SHP77 (cell line): ENCODE measurements at regions not wholly inside any gene's neighbourhood (a gene's known extent, or its start where the extent isn't known, plus 50 kb on each side); places are given as distances from the start of the nearest gene placed in this dataset.
A peak's percentile ranks its signal among the peaks of the same experiment; 100 is the strongest.

ENCODE experiments used
- DNase-seq, 2 experiments: peaks; one replicate each; lab custom pipeline; 2025; lab: John Stamatoyannopoulos, UW

DNA sequence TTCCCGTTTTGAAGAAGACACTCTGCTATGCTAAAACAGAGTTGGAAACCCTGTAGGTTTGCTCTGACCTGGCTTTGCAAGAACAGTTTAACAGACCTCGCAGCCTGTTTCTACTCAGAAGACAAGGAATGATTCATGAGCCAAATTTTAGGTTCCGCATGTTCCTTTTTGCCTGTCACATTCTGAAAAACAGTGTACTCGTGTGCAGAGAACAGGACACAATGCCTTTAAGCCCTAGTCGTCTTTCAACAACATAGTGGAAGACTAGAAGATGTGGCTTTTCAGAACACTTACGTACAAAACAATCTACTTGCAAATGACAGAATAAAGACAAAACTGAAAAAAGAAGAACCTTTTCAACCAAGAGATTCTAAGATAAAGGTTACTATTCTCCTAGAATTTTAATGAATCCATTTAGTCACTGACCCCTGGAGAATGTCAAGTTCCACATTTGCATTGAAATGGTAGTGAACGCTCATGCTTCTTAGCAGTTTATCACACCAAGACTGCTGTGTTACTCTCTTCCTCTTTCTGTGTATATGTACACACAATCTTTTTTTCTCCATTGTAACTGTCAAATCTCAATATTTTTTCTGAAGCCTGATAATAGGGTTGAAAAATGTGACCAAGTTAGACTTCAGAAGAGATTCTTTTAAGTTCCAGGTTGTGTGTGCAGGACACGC, 220.7 kb upstream of the NRSN1 start:
- DNase-seq: no peak

GRCh38 chr6:23910420-23910819, 215.6 kb upstream of the NRSN1 start:
- DNase-seq: no peak

DNA sequence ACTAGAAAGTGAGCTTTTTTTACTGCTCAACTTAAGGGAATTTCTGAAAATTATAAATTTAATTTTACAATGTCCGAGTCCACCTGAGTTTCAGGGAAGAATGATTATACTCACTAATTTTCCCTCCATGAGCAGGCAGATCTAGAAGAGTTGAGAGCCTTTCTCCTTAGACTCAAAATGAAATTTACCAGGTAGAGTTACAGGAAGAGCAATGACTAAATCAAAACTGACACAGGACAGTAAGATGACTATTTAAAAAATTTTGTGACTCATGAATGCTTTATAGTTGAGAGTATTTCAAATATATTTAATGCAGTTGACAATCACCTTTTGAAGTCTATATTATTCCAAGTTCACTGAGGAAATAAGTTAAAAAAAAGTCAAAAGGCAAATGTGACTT, 198.1 kb upstream of the NRSN1 start:
- DNase-seq: no peak

DNA sequence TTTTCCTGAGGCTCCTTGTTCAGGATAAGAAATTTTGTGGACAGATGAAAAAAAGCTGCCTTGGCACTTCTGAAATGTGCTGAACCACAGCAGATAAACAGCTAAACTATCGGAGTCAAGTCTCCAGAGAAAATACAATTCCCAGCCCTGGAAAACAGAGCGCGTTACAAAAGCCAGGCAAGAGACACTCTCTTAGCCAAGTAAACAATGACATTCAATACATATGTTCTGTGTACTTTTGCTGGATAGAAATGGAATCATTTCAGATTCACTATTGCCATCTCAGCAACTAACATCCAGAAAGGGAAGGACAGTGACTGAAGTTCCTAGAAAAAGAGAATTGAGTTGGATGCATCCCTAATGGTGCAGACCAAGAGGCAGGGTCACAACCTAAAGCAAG, 196.8 kb upstream of the NRSN1 start:
- no peak for DNase-seq

DNA sequence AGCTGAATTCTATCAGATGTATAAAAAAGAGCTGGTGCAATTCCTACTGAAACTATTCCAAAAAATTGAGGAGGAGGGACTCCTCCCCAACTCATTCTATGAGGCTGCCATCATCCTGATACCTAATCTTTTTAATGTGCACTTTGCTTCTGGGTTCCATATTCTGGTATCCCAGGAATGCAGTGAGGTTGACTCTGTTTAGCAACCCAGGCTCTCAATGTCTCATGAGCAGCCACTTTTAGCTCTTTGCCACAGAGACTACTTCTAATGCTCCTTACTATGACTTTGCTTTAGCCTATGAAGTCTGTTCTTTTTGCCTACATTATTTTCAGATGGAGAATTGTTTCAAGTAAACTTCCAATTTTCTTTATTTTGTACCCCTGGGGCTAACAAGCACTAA, 185.5 kb upstream of the NRSN1 start:
- DNase-seq: no peak

- no peak for DNase-seq
Measured at GRCh38 chr6:23951691-23952090, 174.3 kb upstream of the NRSN1 start.

DNA sequence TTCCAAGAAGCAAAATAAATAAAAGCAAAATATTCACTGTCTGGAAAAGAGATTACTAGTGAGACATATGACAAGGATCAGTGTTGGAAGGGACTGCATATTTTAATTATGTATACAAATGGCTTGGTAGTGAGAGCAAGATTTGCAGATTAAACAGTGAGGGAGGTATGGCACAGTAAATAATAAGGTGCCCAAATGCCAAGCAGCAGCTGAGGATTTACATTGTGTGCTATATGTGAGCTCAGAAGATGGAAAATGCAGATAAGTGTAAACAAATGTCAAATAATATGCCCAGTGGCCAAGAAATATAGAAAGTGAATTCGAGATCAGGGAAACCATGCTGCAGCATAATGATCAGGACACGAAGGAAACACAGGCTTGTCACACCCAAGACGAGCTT, 173.8 kb upstream of the NRSN1 start:
- no peak for DNase-seq

- DNase-seq: no peak
Measured at GRCh38 chr6:23953976-23954375, 172.0 kb upstream of the NRSN1 start.

GRCh38 chr6:23957017-23957416, 169.0 kb upstream of the NRSN1 start:
- no peak for DNase-seq

DNA sequence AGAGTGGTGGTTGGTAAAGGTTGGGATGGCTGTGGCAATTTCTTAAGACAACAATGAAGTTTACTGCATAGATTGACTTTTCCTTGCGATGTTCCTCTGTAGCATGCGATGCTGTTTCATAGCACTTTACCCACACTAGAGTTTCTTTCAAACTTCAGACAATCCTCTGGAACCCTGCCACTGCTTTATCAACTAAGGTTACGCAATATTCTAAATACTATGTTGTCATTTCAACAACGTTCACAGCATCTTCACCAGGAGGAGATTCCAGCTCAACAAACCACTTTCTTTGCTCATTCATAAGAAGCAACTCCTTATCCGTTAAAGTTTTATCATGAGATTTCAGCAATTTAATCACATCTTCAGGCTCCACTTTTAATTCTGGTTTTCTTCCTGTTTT, 161.2 kb upstream of the NRSN1 start:
- no peak for DNase-seq

GRCh38 chr6:23969344-23969743, 156.7 kb upstream of the NRSN1 start:
- no peak for DNase-seq

GRCh38 chr6:23977706-23978105, 148.3 kb upstream of the NRSN1 start:
- no peak for DNase-seq

GRCh38 chr6:23980965-23981364, 145.1 kb upstream of the NRSN1 start:
- DNase-seq: no peak

GRCh38 chr6:23981923-23982322, 144.1 kb upstream of the NRSN1 start:
- no peak for DNase-seq

DNA sequence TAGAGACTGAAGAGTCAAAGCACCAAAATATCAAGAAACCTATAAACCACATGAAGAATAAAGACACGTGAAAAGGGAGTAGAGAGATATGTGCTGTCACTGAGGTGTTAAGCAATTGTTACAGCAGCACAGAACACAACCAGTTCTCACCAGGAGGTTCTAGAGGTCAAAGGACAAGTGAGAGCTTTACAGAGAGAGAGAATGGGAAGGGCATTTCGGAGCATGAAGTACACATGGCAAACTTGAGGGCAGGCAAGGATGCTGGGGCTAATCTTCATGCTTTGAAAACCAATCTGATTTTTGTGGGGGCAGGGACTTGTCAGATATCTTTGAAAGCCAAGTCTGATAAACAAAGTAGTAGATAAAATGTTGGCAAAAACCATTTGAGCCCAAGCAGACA, 142.3 kb upstream of the NRSN1 start:
- DNase-seq: no peak

- DNase-seq: no peak
Measured at GRCh38 chr6:23985015-23985414, 141.0 kb upstream of the NRSN1 start.

- no peak for DNase-seq
Measured at GRCh38 chr6:23989885-23990533, 136.0 kb upstream of the NRSN1 start.

DNA sequence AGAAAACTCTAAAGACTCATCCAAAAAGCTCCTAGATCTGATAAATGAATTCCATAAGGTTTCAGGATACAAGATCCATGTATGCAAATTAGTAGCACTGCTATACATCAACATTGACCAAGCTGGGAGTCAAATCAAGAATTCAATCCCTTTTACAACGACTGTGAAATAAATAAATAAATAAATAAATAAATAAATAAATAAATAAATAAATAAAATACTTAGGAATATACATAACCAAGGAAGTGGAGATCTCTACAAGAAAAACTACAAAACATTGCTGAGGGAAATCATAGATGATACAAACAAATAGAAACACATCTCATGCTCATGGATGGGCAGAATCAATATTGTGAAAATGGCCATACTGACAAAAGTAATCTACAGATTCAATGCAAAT, 132.0 kb upstream of the NRSN1 start:
- DNase-seq: no peak

GRCh38 chr6:24004062-24004461, 122.0 kb upstream of the NRSN1 start:
- no peak for DNase-seq

DNA sequence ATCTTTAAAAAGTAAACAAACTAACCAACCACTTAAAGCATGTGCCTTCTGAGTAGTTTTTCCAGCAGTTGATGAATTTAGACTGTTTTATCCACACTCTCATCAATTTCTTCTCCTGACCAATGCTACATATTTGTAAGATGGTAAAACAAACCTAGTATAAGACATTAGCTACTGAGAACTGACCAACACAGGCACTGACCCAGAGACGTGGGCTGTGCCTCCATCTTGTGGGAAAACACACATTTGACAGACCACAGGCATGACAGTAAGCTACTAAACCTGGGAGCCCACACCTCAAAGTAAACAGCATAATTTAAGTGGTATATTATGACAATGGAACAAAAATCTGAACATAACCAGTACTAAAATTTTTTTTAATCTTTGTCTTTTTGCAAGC, 121.4 kb upstream of the NRSN1 start:
- DNase-seq: no peak

- no peak for DNase-seq
Measured at GRCh38 chr6:24006254-24006653, 119.8 kb upstream of the NRSN1 start.

DNA sequence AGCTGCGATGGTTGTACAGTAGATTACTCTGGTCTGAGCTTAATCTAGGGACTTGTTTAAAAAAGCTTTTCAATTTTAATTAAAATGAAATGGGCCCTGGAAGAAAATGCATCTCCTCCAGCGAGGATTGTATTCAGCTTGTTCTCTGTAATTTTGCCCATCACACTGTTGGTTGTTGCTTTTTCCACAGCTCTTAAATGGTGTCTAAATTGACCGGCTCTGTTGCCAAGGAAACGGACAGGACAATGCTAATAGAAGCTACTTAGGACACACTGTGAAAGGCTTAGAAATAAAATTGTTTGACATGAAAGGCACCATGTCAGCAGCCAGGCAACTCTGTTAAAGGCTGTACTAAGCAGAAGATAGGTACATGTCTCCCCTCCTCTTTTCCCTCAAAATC, 116.7 kb upstream of the NRSN1 start:
- peak in 1 of 2 experiments; percentile 15 for DNase-seq

DNA sequence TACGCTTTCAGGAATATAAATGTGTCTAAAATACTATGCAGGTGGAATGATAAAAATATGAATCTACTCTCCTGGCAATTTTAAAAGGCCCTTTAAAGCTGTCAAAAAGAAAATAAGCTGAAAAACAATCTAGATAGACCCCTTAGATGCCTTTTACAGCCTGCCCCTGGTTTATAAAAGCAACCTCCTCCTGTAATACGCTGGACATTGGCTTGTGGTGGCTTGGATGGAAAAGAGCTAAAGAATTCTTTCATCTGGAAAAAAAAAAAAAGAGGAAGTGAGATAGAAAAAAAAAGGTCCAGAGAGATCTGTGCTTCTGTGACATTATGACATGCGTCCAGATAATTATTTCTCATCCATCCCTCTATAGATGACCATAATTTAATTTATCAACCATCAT, 115.9 kb upstream of the NRSN1 start:
- no peak for DNase-seq

DNA sequence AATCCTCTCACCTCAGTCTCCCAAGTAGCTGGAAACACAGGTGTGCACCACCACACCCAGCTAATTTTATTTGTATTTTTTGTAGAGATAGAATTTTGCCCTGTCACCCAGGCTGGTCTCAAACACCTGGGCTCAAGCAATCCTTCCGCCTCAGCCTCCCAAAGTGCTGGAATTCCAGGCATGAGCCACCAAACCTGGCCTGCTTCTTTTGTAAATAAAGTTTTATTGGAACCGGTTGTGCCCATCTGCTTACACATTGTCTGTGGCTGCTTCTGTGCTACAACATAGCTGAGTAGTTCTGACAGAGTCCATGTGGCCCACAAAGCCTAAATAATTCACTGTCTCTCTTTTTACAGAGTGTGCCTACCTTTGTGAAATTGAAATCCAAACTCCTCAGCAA, 109.7 kb upstream of the NRSN1 start:
- no peak for DNase-seq
